Ishikawa (cell line): ENCODE measurements at regions not wholly inside any gene's neighbourhood (a gene's known extent, or its start where the extent isn't known, plus 50 kb on each side); places are given as distances from the start of the nearest gene placed in this dataset.

ENCODE experiments used
- CEBPB ChIP-seq: IDR thresholded peaks from 2 replicates; pipeline ENCODE4 v1.6.1; 2012
- CREB1 ChIP-seq: IDR thresholded peaks from 2 replicates; pipeline ENCODE4 v1.6.1; 2012; ENCODE audit warnings: low read depth
- EGR1 ChIP-seq: IDR thresholded peaks from 2 replicates; pipeline ENCODE4 v1.6.1; 2012
- EP300 ChIP-seq: IDR thresholded peaks from 2 replicates; pipeline ENCODE4 v1.6.1; 2012; ENCODE audit warnings: borderline replicate concordance
- FOXM1 ChIP-seq: IDR thresholded peaks from 2 replicates; pipeline ENCODE4 v1.6.1; 2012; ENCODE audit warnings: low read depth, borderline replicate concordance
- MAX ChIP-seq: IDR thresholded peaks from 2 replicates; pipeline ENCODE4 v1.6.1; 2012
- NFIC ChIP-seq: IDR thresholded peaks from 2 replicates; pipeline ENCODE4 v1.6.1; 2012
- RAD21 ChIP-seq: IDR thresholded peaks from 2 replicates; pipeline ENCODE4 v1.6.1; 2012; ENCODE audit warnings: low read depth
- REST ChIP-seq: IDR thresholded peaks from 2 replicates; pipeline ENCODE4 v1.6.1; 2012; ENCODE audit warnings: low read depth, mild to moderate bottlenecking
- TAF1 ChIP-seq: IDR thresholded peaks from 2 replicates; pipeline ENCODE4 v1.6.1; 2012; ENCODE audit warnings: low read depth, mild to moderate bottlenecking
- TCF12 ChIP-seq: IDR thresholded peaks from 2 replicates; pipeline ENCODE4 v1.6.1; 2012; ENCODE audit warnings: low read depth
- TEAD4 ChIP-seq: IDR thresholded peaks from 2 replicates; pipeline ENCODE4 v1.6.1; 2012

- TF ChIP-seq TAF1 (no peak), REST (no peak), EGR1 (no peak), RAD21 (no peak), MAX (no peak), NFIC (no peak), EP300 (no peak), TEAD4 (no peak), CREB1 (no peak), CEBPB (no peak), FOXM1 (no peak), TCF12 (no peak)
These were observed 621.7 kb downstream of the LMO4 start for GRCh38 chr1:87950369-87950768.
